ENCODE measurements at regions not wholly inside any gene's neighbourhood (a gene's known extent, or its start where the extent isn't known, plus 50 kb on each side); places are given as distances from the start of the nearest gene placed in this dataset.

DNA sequence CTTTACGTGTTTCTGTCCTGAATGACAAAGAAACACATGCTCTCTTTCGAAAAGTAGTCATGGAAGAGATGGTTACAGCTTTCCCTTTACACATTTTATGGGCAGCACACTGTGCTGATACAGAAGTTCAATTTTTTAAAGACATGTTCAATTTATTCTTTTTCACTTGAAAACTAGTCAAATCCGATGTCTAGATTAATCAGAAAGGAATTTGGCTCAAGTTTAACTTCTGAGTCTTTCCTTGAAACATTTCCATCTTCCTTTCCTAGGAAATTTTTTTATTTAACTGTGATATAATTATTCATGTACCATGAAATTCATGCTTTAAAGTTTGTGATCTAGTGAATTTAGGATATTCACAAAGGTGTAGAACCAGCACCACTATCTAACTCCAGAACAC, 360.1 kb downstream of the TNS3 start:
- TF ChIP-seq, protein P1, sequence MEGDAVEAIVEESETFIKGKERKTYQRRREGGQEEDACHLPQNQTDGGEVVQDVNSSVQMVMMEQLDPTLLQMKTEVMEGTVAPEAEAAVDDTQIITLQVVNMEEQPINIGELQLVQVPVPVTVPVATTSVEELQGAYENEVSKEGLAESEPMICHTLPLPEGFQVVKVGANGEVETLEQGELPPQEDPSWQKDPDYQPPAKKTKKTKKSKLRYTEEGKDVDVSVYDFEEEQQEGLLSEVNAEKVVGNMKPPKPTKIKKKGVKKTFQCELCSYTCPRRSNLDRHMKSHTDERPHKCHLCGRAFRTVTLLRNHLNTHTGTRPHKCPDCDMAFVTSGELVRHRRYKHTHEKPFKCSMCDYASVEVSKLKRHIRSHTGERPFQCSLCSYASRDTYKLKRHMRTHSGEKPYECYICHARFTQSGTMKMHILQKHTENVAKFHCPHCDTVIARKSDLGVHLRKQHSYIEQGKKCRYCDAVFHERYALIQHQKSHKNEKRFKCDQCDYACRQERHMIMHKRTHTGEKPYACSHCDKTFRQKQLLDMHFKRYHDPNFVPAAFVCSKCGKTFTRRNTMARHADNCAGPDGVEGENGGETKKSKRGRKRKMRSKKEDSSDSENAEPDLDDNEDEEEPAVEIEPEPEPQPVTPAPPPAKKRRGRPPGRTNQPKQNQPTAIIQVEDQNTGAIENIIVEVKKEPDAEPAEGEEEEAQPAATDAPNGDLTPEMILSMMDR (IDR thresholded peaks at IDR 0.05): no peak
- TF ChIP-seq POLR2A (IDR thresholded peaks at IDR 0.05): no peak

All from heart left ventricle (tissue), 13 donors.